ENCODE measurements at regions not wholly inside any gene's neighbourhood (a gene's known extent, or its start where the extent isn't known, plus 50 kb on each side); places are given as distances from the start of the nearest gene placed in this dataset.

DNA sequence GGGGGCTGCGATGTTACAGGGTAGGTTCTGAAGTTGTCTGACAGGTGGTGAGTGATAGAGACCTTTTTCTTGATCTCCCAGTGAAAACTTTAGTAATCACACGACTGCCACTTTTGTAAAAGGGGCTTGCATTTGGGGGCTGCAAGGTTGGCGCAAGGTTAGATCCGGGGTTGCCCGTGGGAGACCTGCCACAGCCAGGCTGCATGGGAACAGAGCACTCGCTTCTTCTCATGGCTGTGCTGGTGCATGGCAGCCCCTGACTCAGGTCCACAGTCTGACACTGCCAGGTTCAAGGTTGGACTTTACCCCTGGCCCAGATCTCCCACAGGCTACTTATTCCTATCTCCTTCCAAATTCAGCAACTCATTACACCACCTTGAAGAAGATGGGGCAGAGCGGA is 1190.4 kb downstream of the UQCRFS1 start:
- TF ChIP-seq, protein P1, sequence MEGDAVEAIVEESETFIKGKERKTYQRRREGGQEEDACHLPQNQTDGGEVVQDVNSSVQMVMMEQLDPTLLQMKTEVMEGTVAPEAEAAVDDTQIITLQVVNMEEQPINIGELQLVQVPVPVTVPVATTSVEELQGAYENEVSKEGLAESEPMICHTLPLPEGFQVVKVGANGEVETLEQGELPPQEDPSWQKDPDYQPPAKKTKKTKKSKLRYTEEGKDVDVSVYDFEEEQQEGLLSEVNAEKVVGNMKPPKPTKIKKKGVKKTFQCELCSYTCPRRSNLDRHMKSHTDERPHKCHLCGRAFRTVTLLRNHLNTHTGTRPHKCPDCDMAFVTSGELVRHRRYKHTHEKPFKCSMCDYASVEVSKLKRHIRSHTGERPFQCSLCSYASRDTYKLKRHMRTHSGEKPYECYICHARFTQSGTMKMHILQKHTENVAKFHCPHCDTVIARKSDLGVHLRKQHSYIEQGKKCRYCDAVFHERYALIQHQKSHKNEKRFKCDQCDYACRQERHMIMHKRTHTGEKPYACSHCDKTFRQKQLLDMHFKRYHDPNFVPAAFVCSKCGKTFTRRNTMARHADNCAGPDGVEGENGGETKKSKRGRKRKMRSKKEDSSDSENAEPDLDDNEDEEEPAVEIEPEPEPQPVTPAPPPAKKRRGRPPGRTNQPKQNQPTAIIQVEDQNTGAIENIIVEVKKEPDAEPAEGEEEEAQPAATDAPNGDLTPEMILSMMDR (IDR thresholded peaks at IDR 0.05), result no peak
- no peak for TF ChIP-seq POLR2A (IDR thresholded peaks at IDR 0.05)
